AG09309 (cell line): ENCODE measurements at regions not wholly inside any gene's neighbourhood (a gene's known extent, or its start where the extent isn't known, plus 50 kb on each side); places are given as distances from the start of the nearest gene placed in this dataset.

Experiments
- DNase-seq: peaks from one replicate; pipeline ENCODE4 v3.0.0-alpha.2; 2010; ENCODE audit warnings: low read depth
- H3K4me3 ChIP-seq: 2 replicates; pipeline ENCODE4 v1.5.1; 2011; ENCODE audit warnings: mild to moderate bottlenecking, low read depth, low read length, moderate library complexity; ENCODE audit not compliant: control insufficient read depth
- TF ChIP-seq, protein P1 (sequence below): IDR thresholded peaks from 2 replicates; pipeline ENCODE4 v1.5.1; 2011; ENCODE audit warnings: mild to moderate bottlenecking, low read depth, low read length, inconsistent platforms; ENCODE audit not compliant: insufficient read depth, control insufficient read depth; ENCODE audit errors: missing control alignments

DNA sequence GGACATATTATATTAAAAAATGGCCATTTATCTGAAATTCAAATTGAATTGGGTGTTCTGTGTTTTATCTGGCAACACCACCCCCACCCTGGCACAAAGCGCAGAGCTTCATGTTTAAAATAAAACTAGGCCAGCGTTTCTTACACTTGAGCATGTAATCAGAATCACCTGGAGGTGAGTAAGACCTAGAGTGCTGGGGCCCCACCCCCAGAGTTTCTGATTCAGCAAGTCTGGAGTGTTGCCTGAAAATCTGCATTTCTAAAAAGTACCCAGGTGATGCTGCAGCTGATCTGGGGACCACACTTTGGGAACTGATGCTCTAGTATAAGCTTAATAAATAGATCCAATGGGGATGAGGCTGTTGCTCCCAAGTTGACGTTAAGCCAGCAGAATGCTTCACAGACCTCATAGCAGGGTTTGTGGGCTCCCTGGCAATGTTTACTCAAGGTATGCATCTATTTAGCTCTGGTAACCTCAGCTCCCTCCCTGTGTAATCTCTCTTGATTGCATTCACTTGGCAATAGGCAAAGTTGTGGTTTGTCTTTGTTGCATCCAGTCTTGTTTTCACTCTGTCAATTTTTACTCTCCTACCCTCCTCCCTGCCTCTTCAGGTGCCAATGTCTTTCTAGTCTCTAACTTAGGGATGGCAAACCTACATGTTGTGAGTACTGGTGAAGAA lies 99.8 kb upstream of the TEX13D start:
- no peak for DNase-seq
- TF ChIP-seq, protein P1, sequence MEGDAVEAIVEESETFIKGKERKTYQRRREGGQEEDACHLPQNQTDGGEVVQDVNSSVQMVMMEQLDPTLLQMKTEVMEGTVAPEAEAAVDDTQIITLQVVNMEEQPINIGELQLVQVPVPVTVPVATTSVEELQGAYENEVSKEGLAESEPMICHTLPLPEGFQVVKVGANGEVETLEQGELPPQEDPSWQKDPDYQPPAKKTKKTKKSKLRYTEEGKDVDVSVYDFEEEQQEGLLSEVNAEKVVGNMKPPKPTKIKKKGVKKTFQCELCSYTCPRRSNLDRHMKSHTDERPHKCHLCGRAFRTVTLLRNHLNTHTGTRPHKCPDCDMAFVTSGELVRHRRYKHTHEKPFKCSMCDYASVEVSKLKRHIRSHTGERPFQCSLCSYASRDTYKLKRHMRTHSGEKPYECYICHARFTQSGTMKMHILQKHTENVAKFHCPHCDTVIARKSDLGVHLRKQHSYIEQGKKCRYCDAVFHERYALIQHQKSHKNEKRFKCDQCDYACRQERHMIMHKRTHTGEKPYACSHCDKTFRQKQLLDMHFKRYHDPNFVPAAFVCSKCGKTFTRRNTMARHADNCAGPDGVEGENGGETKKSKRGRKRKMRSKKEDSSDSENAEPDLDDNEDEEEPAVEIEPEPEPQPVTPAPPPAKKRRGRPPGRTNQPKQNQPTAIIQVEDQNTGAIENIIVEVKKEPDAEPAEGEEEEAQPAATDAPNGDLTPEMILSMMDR: no peak
- H3K4me3 ChIP-seq: no peak overlapping the region

DNA sequence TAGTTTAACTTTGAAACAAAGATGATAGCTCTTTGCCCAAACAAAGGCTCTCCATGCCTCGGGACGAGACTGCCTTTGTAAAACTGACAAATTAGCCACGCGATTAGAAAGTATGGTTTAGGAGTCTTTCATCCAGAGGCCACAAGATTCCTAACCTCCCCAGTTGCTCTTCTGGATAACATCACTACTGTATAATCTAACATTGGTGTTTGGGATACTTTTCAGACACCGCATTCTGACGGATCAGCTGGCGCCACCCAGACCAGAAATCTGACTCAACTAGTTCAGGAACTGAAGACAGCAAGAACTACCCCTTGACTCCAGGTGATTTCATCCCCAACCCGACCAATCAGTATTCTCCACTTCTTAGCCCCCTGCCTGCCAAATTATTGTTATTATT lies 98.1 kb upstream of the TEX13D start:
- TF ChIP-seq, protein P1: no peak
- H3K4me3 ChIP-seq: no peak overlapping the region
- DNase-seq: no peak

DNA sequence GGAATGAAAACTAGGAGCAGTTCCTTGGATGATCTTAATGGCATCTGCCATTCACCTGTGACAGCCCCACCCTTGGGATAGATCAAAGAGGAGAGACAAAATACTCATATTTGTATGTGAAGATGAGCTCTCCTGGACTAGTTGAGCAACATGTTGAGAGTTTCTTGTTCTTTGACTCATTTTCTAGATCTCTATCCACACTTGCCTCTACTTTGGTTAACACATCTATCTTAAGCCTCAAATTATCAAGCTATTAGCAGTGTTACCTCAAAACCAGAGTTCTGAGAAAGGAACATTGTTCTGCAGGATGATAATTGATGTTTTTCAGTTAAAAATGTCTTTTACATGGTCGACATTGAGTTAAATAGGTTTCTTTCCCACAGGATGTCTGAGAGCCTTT lies 94.2 kb upstream of the TEX13D start:
- DNase-seq: no peak
- TF ChIP-seq, protein P1: no peak
- H3K4me3 ChIP-seq: no peak overlapping the region

DNA sequence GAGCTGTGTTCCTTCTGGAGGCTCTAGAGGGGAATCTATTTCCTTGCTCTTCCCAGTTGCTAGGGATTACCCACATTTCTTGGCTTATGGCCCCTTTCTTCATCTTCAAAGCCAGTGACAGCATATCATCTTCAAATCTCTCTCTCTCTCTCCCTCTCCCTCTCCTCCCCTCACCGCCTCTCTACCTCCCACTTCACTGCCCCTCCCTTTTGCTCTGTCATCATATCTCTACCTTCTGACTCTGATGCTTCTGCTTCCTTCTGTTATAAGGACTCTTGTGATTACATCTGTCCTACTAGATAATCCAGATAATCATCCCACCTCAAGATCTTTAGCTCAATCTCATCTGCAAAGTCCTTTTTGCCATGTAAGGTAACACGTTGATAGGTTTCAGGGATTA lies 93.1 kb upstream of the TEX13D start:
- no peak overlapping the region for H3K4me3 ChIP-seq
- TF ChIP-seq, protein P1: no peak
- DNase-seq: no peak

DNA sequence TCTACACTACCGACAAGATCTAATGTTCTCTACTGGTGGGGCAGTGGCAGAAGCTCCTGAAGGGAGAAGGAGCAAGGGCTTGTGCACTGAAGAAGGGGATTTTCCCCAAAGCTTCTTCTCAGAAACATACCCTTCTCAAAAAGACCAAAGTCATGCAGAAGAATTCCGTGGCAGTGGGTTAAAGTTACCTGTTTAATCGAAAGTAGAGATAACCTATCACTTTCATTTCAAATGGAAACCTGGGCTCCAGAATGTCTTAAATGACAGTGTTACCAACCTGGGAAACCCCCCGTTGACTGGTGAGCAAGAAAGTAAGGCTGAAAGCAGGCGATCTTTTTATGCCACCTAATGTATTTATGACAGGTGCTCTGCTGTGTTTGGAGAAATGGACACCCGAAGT lies 92.5 kb upstream of the TEX13D start:
- TF ChIP-seq, protein P1: no peak
- DNase-seq: no peak
- no peak overlapping the region for H3K4me3 ChIP-seq

DNA sequence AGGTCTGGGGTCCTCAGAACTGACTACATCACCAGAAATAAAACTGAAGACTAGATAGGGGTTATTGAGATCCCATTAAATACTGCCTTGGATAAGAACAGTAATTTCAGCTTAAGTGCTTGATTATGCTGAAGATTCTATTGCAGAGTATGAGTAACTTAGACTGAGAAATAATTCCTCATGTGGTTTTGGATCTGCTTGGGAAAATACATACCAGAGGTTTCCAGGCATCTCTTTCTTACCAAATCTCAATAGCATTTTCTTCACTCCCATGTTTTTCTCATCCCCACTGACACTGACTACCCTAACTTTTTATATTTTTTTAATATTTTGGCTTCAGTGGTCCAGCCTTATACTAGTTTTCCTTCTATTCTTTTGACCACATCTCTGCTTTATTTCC lies 92.0 kb upstream of the TEX13D start:
- H3K4me3 ChIP-seq: no peak overlapping the region
- TF ChIP-seq, protein P1: no peak
- no peak for DNase-seq
